Panc1 (cell line): ENCODE measurements at regions not wholly inside any gene's neighbourhood (a gene's known extent, or its start where the extent isn't known, plus 50 kb on each side); places are given as distances from the start of the nearest gene placed in this dataset.

Source experiments
- ATAC-seq: fragments of 200-7000 bp; cut with Tn5 transposase; 2 replicates; pipeline ENCODE4 v1.9.1; 2020; ENCODE audit warnings: mild to moderate bottlenecking, moderate library complexity
- BruUV-seq: library from RNA; stranded (reverse); fragments of 400-500 nt; replicated peaks from 2 replicates; lab custom pipeline; 2021; lab: Mats Ljungman, UMichigan
- CTCF ChIA-PET: fragments of 300-600 bp; sonication (Branson Sonifier 250); formaldehyde crosslinking; loops from one replicate; lab custom pipeline; 2022; ENCODE audit warnings: antibody characterized with exemption; lab: Charles Lee
- POLR2A ChIA-PET: fragments of 300-600 bp; sonication (Branson Sonifier 250); formaldehyde crosslinking; loops from one replicate; lab custom pipeline; 2022; ENCODE audit warnings: antibody characterized with exemption; lab: Charles Lee
- DNase-seq: peaks from one replicate; pipeline ENCODE4 v3.0.0-alpha.2; 2010; ENCODE audit warnings: low read depth, low spot score
- H3K27ac ChIP-seq: 2 replicates; pipeline ENCODE4 v1.5.1; 2011; ENCODE audit warnings: mild to moderate bottlenecking, low read length, inconsistent platforms
- H3K27me3 ChIP-seq: fragments of 200-500 bp; sonication (Bioruptor generic); 2 replicates; pipeline ENCODE4 v1.6.0; 2014; ENCODE audit warnings: low read length, inconsistent platforms; ENCODE audit not compliant: control insufficient read depth, insufficient read depth
- H3K36me3 ChIP-seq: fragments of 200-500 bp; sonication (Bioruptor generic); 2 replicates; pipeline ENCODE4 v1.5.1; 2014; ENCODE audit warnings: inconsistent platforms, mild to moderate bottlenecking, low read length, moderate library complexity; ENCODE audit not compliant: control insufficient read depth, insufficient read depth
- H3K4me1 ChIP-seq: 2 replicates; pipeline ENCODE4 v1.5.1; 2011; ENCODE audit warnings: inconsistent platforms, mild to moderate bottlenecking, low read length, moderate library complexity; ENCODE audit not compliant: control insufficient read depth, insufficient read depth
- H3K4me3 ChIP-seq, 2 experiments: 2 replicates each; pipeline ENCODE4 v1.5.1; 2011 to 2012; ENCODE audit warnings: low read depth in 2 of 2, low read length in 2 of 2, mild to moderate bottlenecking in 2 of 2, inconsistent platforms in 1 of 2, moderate library complexity in 1 of 2
- H3K9me3 ChIP-seq: fragments of 200-500 bp; sonication (Bioruptor generic); 2 replicates; pipeline ENCODE4 v1.5.1; 2014; ENCODE audit warnings: low read depth, mild to moderate bottlenecking, inconsistent platforms, low read length, moderate library complexity; ENCODE audit not compliant: control insufficient read depth, insufficient read depth
- POLR2AphosphoS5 ChIP-seq: IDR thresholded peaks from 2 replicates; pipeline ENCODE4 v1.6.1; 2012; ENCODE audit warnings: mild to moderate bottlenecking, low read depth, low read length, moderate library complexity
- SIN3A ChIP-seq: IDR thresholded peaks from 2 replicates; pipeline ENCODE4 v1.6.1; 2012; ENCODE audit warnings: low read depth, mild to moderate bottlenecking, low read length, moderate library complexity, borderline replicate concordance; ENCODE audit not compliant: insufficient read depth
- TCF7L2 ChIP-seq: IDR thresholded peaks from 2 replicates; pipeline ENCODE4 v1.6.1; 2011; ENCODE audit warnings: mild to moderate bottlenecking, low read depth, low read length, inconsistent platforms
- in situ Hi-C: cut with HindIII; loops from 2 replicates; pipeline ENCODE4 v1.10.0; 2016; ENCODE audit warnings: low sequenced_read_pairs, low pct_unique_long_range_greater_than_20kb
- intact Hi-C: fragments of 100-400 bp; cut with micrococcal nuclease; formaldehyde crosslinking; loops from one replicate; pipeline ENCODE4 v1.10.0; 2022; ENCODE audit not compliant: unreplicated experiment
- TF ChIP-seq, protein P1 (sequence below): fragments of 450-650 bp; IDR thresholded peaks from 2 replicates; pipeline ENCODE4 v1.5.1; 2017; ENCODE audit warnings: mild to moderate bottlenecking
- TF ChIP-seq, protein P2 (sequence below), 2 experiments: IDR thresholded peaks; 2 replicates each; pipeline ENCODE4 v1.6.1; 2011 to 2012; ENCODE audit warnings: low read depth in 2 of 2, control low read depth in 1 of 2, low read length in 1 of 2, mild to moderate bottlenecking in 1 of 2, moderate library complexity in 1 of 2; ENCODE audit not compliant: insufficient read depth in 1 of 2

DNA sequence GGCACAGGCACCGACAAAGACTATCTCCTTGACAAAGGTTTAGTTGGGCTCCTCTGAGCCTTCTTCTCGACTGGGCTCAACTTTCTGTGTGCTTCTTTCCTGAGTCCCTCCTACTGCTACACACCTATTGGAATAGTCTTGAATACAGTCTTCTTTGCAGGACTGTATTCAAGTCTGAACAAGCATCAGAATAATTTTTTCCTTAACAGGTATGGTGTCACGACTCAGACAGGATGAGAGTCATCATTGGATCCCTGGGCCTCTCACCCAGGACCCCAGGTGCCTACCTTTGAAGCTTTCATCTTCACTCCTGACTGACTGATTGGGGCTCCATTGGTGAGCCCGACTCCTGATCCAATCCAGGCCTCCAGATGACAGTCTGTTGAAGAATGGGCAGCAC lies 66.3 kb downstream of the CRYGS start:
- H3K9me3 ChIP-seq: no peaks in the 10 kb centered on the region
- H3K27me3 ChIP-seq: peaks cover 5% of the 10 kb centered on the region
- DNase-seq: no peak
- H3K4me1 ChIP-seq: no peaks in the 10 kb centered on the region
- CTCF ChIA-PET: no interaction called here
- POLR2A ChIA-PET: no interaction called here
- TF ChIP-seq, protein P1, sequence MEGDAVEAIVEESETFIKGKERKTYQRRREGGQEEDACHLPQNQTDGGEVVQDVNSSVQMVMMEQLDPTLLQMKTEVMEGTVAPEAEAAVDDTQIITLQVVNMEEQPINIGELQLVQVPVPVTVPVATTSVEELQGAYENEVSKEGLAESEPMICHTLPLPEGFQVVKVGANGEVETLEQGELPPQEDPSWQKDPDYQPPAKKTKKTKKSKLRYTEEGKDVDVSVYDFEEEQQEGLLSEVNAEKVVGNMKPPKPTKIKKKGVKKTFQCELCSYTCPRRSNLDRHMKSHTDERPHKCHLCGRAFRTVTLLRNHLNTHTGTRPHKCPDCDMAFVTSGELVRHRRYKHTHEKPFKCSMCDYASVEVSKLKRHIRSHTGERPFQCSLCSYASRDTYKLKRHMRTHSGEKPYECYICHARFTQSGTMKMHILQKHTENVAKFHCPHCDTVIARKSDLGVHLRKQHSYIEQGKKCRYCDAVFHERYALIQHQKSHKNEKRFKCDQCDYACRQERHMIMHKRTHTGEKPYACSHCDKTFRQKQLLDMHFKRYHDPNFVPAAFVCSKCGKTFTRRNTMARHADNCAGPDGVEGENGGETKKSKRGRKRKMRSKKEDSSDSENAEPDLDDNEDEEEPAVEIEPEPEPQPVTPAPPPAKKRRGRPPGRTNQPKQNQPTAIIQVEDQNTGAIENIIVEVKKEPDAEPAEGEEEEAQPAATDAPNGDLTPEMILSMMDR: no peak
- no peak for TF ChIP-seq SIN3A
- no peak for TF ChIP-seq POLR2AphosphoS5
- no peak for TF ChIP-seq TCF7L2
- TF ChIP-seq, protein P2, sequence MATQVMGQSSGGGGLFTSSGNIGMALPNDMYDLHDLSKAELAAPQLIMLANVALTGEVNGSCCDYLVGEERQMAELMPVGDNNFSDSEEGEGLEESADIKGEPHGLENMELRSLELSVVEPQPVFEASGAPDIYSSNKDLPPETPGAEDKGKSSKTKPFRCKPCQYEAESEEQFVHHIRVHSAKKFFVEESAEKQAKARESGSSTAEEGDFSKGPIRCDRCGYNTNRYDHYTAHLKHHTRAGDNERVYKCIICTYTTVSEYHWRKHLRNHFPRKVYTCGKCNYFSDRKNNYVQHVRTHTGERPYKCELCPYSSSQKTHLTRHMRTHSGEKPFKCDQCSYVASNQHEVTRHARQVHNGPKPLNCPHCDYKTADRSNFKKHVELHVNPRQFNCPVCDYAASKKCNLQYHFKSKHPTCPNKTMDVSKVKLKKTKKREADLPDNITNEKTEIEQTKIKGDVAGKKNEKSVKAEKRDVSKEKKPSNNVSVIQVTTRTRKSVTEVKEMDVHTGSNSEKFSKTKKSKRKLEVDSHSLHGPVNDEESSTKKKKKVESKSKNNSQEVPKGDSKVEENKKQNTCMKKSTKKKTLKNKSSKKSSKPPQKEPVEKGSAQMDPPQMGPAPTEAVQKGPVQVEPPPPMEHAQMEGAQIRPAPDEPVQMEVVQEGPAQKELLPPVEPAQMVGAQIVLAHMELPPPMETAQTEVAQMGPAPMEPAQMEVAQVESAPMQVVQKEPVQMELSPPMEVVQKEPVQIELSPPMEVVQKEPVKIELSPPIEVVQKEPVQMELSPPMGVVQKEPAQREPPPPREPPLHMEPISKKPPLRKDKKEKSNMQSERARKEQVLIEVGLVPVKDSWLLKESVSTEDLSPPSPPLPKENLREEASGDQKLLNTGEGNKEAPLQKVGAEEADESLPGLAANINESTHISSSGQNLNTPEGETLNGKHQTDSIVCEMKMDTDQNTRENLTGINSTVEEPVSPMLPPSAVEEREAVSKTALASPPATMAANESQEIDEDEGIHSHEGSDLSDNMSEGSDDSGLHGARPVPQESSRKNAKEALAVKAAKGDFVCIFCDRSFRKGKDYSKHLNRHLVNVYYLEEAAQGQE (IDR thresholded peaks at IDR 0.05; ENCODE audit: insufficient read depth in 1 of 2, low read depth in 2 of 2, low read length in 1 of 2): no peak
- no peak overlapping the region for H3K4me3 ChIP-seq
- in situ Hi-C loops (no loop called here), intact Hi-C loops (no loop called here)
- no peak for ATAC-seq
- no peaks in the 10 kb centered on the region for H3K36me3 ChIP-seq
- BruUV-seq: no TSS peak
- no peak overlapping the region for H3K27ac ChIP-seq

DNA sequence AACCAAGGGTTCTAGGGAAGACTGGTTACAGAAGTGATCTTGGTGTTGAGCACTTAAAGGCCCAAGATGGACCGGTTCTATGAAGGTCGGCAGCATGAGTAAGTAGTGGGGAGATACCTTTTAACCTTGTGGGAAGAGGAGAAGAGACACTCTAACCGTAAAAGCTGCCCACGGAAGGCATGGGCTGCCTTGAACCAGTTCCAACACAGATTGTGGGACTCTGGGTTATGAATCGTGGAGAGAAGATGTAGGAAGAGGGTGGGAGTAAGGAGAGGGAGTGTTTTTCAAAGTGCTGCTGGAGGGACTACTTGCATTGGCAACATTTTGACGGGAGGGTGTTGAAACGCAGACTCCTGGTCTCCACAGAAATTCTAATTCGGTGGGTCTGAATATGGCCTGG lies 67.1 kb downstream of the CRYGS start:
- intact Hi-C loops: no loop called here
- CTCF ChIA-PET: no interaction called here
- no peak for ATAC-seq
- Histone ChIP-seq H3K27me3 (peaks cover 8% of the 10 kb centered on the region), H3K36me3 (no peaks in the 10 kb centered on the region), H3K4me3 (no peak overlapping the region), H3K27ac (no peak overlapping the region), H3K4me1 (no peaks in the 10 kb centered on the region), H3K9me3 (no peaks in the 10 kb centered on the region)
- no peak for DNase-seq
- POLR2A ChIA-PET: no interaction called here
- TF ChIP-seq SIN3A (no peak), TCF7L2 (no peak), POLR2AphosphoS5 (no peak)
- TF ChIP-seq, protein P2 (IDR thresholded peaks at IDR 0.05; ENCODE audit: insufficient read depth in 1 of 2, low read depth in 2 of 2, low read length in 1 of 2): no peak
- TF ChIP-seq, protein P1: no peak
- no TSS peak for BruUV-seq
- in situ Hi-C loops: no loop called here
